ACHN (cell line): ENCODE measurements at regions not wholly inside any gene's neighbourhood (a gene's known extent, or its start where the extent isn't known, plus 50 kb on each side); places are given as distances from the start of the nearest gene placed in this dataset.
"Not testable (repeated sequence)": the region's sequence is repeated elsewhere in the genome, so short reads cannot be mapped to it uniquely, and the experiment has no call there.

ENCODE experiments used
- DNase-seq: peaks from one replicate; pipeline ENCODE4 v3.0.0-alpha.2; 2015
- in situ Hi-C: cut with HindIII; loops from 2 replicates; pipeline ENCODE4 v1.10.0; 2017; ENCODE audit warnings: low sequenced_read_pairs, low pct_ligation_motif_present, low pct_unique_long_range_greater_than_20kb

- no peak for DNase-seq
- in situ Hi-C loops: no loop called here
Observed at GRCh38 chr5:75885321-75885720, 168.1 kb upstream of the POC5 start.

DNA sequence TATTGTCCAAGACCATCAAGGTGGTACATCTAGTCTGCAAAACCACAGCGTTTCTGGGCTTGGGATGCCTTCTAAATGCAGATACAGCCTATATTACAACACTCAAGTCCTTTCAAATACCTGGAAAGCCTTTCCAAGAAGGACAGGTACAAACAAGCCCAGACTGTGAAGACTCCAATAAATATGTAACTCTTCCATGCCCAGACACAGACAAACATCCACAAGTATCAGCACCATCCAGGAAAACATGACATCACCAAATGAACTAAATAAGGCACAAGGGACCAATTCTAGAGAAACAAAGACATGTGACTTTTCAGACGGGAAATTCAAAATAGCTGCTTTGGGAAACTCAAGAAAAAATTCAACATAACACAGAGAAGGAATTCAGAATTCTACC is 152.7 kb upstream of the POC5 start:
- in situ Hi-C loops: no loop called here

GRCh38 chr5:75862872-75863271 is 145.6 kb upstream of the POC5 start:
- in situ Hi-C loops: no loop called here
- DNase-seq: no peak

More for the DNA sequence above, 152.7 kb upstream of the POC5 start:
- no peak for DNase-seq

DNA sequence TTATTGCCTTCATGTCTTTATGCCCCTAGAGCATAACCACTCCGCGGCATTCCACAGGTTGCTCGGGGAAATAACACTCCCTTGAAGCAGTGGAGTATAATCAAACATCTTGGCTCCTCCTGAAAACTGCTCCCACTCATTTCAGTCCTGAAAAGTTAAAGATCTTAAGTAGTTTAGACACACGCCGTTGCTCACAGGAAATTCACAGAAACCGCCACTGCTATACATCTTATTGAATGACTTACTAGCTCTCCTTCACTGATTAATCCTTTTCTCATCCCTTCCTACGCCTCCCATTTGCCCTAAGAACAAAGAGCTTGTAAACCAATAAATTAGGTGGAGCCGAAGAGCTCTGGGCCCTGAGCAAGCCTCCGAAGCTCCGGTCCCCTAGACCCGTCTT is 142.4 kb upstream of the POC5 start:
- in situ Hi-C loops, DNase-seq: not testable (repeated sequence)

GRCh38 chr5:75856056-75856455 is 138.8 kb upstream of the POC5 start:
- no peak for DNase-seq
- in situ Hi-C loops: no loop called here

DNA sequence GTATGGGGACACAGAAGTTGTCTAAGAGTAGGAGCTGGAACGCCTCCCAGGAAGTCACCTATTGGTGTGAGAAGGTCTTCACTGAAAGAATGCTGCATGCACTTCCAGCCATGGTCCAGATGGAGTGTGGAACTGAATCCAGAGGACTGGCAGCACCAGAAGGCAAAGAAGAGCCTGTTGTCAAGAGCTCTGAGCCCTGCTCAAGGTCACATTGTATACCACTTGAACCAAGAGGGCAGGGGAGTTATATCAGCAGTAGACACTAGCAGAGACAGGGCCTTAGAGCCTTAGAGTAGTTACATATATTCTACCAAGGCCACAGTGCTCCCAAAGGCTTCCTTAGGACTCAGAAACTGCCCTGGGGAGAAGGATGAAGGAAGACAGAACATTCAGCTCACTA is 130.8 kb upstream of the POC5 start:
- in situ Hi-C loops: no loop called here

DNA sequence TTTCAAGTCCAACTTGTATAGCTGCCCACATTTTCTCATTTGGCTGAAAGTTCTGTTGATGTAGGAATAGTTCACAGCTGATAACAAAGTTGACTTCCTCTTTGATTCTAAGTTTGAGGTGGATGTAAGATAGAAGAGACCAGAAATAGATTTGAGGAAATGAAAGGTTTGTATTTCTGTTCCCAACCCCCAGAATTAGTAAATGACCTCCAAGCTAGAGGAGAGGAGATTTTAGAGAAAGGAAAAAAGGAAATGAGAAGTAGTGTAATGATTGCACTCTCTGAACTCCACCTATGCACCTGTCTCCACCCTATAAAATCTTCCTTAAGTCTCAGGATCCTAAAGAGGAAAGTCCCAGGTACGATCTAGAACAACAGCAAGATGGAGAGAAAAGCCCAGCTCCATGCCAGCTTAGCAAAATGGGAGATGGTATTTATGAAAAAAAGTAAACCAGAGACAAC is 130.4 kb upstream of the POC5 start:
- no peak for DNase-seq

More for the DNA sequence above, 130.8 kb upstream of the POC5 start:
- no peak for DNase-seq

DNA sequence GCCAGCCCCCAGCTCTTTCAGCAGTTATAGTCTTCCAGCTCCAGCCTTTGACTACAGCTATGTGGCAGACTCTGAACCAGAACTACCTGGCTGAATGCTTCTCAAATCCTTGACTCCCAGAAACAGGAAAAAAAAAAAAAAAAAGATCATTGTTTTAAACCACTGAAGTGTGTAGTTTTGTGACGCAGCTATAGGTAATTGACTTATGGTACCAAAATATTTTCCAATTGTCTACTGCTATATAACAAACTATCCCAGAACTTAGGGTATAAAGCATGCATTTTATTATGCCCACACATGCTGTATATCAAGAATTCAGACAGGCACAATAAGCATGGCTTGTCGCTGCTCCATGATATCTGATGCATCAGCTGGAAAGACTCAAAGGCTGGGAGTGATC is 127.1 kb upstream of the POC5 start:
- in situ Hi-C loops: no loop called here
- no peak for DNase-seq

More for the DNA sequence above, 130.4 kb upstream of the POC5 start:
- in situ Hi-C loops: no loop called here

GRCh38 chr5:75843319-75843718 is 126.1 kb upstream of the POC5 start:
- DNase-seq: no peak
- in situ Hi-C loops: no loop called here

- DNase-seq: no peak
- in situ Hi-C loops: no loop called here
Observed at GRCh38 chr5:75839547-75839946, 122.3 kb upstream of the POC5 start.

- in situ Hi-C loops: no loop called here
- DNase-seq: no peak
Observed at GRCh38 chr5:75837258-75837841, 120.1 kb upstream of the POC5 start.

- no peak for DNase-seq
- in situ Hi-C loops: no loop called here
Observed at GRCh38 chr5:75831561-75831960, 114.3 kb upstream of the POC5 start.

DNA sequence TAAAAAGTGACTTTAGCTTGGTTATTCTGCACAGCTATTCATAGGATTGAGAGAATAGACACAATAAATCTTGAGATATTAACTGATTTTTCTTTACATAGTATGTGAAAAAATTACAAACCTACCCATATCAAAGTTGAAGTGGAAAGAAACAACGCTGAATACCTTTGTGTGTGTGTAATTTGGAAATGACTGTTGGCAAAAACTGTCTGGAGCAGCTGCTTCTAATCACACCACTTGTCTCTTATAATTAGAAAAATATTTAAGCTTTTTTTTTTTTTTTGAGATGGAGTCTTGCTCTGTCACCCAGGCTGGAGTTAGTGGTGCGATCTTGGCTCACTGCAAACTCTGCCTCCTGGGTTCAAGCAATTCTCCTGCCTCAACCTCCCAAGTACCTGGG is 110.8 kb upstream of the POC5 start:
- in situ Hi-C loops: no loop called here
- DNase-seq: no peak

DNA sequence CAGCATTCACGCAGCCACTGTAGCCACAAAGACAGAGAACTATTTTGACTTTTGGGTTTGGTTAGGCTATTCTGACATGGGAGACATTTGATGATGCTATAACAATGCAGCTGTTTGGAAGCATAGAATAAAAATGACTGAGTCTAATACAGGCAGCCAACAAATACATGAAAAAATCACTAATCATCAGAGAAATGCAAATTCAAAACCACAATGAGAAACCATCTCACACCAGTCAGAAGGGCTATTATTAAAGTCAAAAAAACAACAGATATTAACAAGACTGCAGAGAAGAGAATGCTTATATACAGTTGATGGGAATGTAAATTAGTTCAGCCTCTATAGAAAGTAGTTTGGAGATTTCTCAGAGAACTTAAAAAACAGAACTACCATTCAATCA is 107.1 kb upstream of the POC5 start:
- in situ Hi-C loops: no loop called here
- DNase-seq: no peak

- in situ Hi-C loops: no loop called here
Observed at GRCh38 chr5:75823811-75824210, 106.6 kb upstream of the POC5 start.

GRCh38 chr5:75818661-75819060 is 101.4 kb upstream of the POC5 start:
- no peak for DNase-seq
- in situ Hi-C loops: no loop called here

More at GRCh38 chr5:75823811-75824210, 106.6 kb upstream of the POC5 start:
- no peak for DNase-seq

GRCh38 chr5:75799695-75800094 is 82.5 kb upstream of the POC5 start:
- DNase-seq, in situ Hi-C loops: not testable (repeated sequence)

- in situ Hi-C loops, DNase-seq: not testable (repeated sequence)
Observed at GRCh38 chr5:75769338-75769737, 52.1 kb upstream of the POC5 start.
